Esophagus squamous epithelium (tissue), 5 donors: ENCODE measurements at regions not wholly inside any gene's neighbourhood (a gene's known extent, or its start where the extent isn't known, plus 50 kb on each side); places are given as distances from the start of the nearest gene placed in this dataset.

ENCODE experiments used
- DNase-seq: peaks from one replicate; lab custom pipeline; 2025; lab: John Stamatoyannopoulos, UW
- H3K27ac ChIP-seq, 4 donors: fragments of 200-600 bp; sonication (generic); one replicate each; pipeline ENCODE4 v1.5.1; 2016 to 2019; ENCODE audit warnings: mild to moderate bottlenecking in 1 of 4
- H3K27me3 ChIP-seq, 4 donors: fragments of 200-600 bp; sonication (generic); 1 replicate in 3 of 4; 2 replicates in 1 of 4; pipeline versions ENCODE4 v1.5.1 to v1.6.0; 2017 to 2021; ENCODE audit warnings: antibody characterized with exemption in 1 of 4
- H3K36me3 ChIP-seq, 3 donors: fragments of 200-600 bp; sonication (generic); one replicate each; pipeline ENCODE4 v1.5.1; 2016 to 2019
- H3K4me1 ChIP-seq, 3 donors: fragments of 200-600 bp; sonication (generic); one replicate each; pipeline ENCODE4 v1.5.1; 2017 to 2019
- H3K4me3 ChIP-seq, 4 donors: fragments of 200-600 bp; sonication (generic); 1 replicate in 3 of 4; 2 replicates in 1 of 4; pipeline ENCODE4 v1.5.1; 2016 to 2019; ENCODE audit warnings: mild to moderate bottlenecking in 2 of 4, moderate library complexity in 1 of 4
- H3K9me3 ChIP-seq, 3 donors: fragments of 200-600 bp; sonication (generic); one replicate each; pipeline ENCODE4 v1.5.1; 2016 to 2019
- POLR2A ChIP-seq, 4 donors: fragments of 450-650 bp; IDR thresholded peaks; one replicate each; pipeline ENCODE4 v1.6.1; 2017; ENCODE audit warnings: antibody characterized with exemption in 4 of 4, mild to moderate bottlenecking in 4 of 4, moderate library complexity in 3 of 4
- WGBS, 2 donors: methylation state at CpG; one replicate each; pipeline ENCODE4 v1.1.5; 2018; 5-methylcytosine and 5-hydroxymethylcytosine counted together
- intact Hi-C: fragments of 100-400 bp; cut with DNase I; formaldehyde crosslinking; loops from one replicate; pipeline ENCODE4 v1.15.0; 2022
- TF ChIP-seq, protein P1 (sequence below), 6 experiments: fragments of 450-650 bp in 4 of 6; fragments of 200-600 bp in 2 of 6; sonication (generic) in 2 of 6; IDR thresholded peaks; one replicate each; pipeline ENCODE4 v1.5.1; 2016 to 2019; ENCODE audit warnings: antibody characterized with exemption in 6 of 6, mild to moderate bottlenecking in 4 of 6, moderate library complexity in 4 of 6
- donor health status: DM: yes; HTN: yes; CAD: no.

DNA sequence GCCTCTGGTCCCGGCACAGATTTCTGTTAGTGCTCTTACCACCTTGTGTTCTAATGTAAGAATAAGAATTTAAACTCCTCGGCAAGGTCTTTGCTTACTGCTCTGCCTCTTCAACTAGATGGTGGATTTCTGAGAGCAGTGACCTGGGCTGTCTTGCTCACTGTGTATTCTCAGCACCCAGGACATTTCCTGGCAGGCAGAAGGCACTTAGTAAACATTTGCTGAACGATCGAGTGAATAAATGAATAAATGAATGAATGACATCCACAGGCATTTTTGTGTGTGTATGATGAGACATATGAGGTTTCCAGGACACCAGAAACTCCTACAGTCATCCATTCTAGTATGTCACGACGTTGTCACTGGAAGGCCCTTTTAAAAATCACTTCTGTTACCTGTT lies 143.2 kb downstream of the BOD1 start:
- whole genome bisulfite sequencing, 2 donors = 67 to 77% methylated on average over 6 of the region's 6 CpGs
- H3K27ac ChIP-seq = peak overlapping the region; percentile 59 to 86 (median 82)
- peaks cover 0 to 5% (median 0%) of the 10 kb centered on the region in 4 donors for H3K27me3 ChIP-seq
- H3K4me3 ChIP-seq = no peak overlapping the region
- no peak for DNase-seq
- intact Hi-C loops = no loop called here
- H3K36me3 ChIP-seq = no peaks in the 10 kb centered on the region
- peaks cover 0 to 37% (median 10%) of the 10 kb centered on the region in 3 donors for H3K4me1 ChIP-seq
- TF ChIP-seq, protein P1, sequence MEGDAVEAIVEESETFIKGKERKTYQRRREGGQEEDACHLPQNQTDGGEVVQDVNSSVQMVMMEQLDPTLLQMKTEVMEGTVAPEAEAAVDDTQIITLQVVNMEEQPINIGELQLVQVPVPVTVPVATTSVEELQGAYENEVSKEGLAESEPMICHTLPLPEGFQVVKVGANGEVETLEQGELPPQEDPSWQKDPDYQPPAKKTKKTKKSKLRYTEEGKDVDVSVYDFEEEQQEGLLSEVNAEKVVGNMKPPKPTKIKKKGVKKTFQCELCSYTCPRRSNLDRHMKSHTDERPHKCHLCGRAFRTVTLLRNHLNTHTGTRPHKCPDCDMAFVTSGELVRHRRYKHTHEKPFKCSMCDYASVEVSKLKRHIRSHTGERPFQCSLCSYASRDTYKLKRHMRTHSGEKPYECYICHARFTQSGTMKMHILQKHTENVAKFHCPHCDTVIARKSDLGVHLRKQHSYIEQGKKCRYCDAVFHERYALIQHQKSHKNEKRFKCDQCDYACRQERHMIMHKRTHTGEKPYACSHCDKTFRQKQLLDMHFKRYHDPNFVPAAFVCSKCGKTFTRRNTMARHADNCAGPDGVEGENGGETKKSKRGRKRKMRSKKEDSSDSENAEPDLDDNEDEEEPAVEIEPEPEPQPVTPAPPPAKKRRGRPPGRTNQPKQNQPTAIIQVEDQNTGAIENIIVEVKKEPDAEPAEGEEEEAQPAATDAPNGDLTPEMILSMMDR (IDR thresholded peaks at IDR 0.05) = no peak
- TF ChIP-seq POLR2A (IDR thresholded peaks at IDR 0.05) = no peak
- no peaks in the 10 kb centered on the region for H3K9me3 ChIP-seq

DNA sequence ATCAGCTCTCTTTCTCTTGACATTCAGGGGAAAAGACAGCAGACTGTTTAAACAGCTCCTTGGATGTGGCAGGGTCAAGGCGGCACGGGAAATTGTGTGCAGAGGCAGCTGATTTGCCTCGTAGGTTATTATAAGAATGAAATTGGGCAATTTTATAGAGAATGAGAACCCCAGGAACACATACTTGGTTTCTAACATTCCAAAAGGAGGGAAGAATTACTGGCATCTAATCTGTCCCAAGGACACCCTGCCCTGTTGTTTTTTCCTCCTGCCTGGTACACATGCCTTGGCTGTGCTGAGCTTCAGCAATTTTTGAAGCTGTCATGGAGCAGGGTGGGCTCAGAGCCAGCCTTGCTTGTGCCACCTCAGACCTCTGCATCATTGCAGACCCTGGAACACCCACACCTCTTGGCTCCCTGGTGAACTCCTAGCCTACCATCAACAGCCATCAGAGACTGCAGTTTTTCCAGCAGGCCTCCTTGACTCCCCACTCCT lies 143.6 kb downstream of the BOD1 start:
- Histone ChIP-seq H3K9me3 (no peaks in the 10 kb centered on the region), H3K36me3 (no peaks in the 10 kb centered on the region), H3K4me1 (peaks cover 0 to 32% (median 10%) of the 10 kb centered on the region in 3 donors), H3K27ac (peak overlapping the region; percentile 59 to 86 (median 82)), H3K4me3 (no peak overlapping the region), H3K27me3 (peaks cover 0 to under 1% (median 0%) of the 10 kb centered on the region in 4 donors)
- intact Hi-C loops = no loop called here
- 73 to 76% methylated on average over 3 of the region's 3 CpGs for WGBS, 2 donors
- no peak for DNase-seq
- TF ChIP-seq, protein P1 (IDR thresholded peaks at IDR 0.05) = no peak
- TF ChIP-seq POLR2A (IDR thresholded peaks at IDR 0.05) = no peak

DNA sequence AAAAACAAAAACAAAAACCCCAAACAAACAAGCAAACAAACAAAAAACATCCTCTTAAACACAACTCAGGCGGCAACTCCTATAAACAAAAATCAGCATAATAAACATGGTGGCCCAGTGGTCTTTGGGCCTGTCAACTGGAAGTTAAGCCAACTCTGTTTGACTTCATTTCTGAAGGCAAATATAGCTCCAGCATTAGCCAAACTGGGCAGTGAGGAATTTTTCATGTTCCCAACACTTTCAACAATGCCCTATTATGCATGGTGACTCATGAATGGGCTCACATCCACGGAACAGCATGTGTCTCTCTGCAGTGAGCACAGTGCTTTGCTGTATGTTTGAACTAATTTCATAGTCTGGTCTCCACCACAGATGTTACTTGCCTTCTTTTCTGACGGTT lies 143.9 kb upstream of the STC2 start:
- WGBS, 2 donors = 36 to 39% methylated on average over 3 of the region's 3 CpGs

DNA sequence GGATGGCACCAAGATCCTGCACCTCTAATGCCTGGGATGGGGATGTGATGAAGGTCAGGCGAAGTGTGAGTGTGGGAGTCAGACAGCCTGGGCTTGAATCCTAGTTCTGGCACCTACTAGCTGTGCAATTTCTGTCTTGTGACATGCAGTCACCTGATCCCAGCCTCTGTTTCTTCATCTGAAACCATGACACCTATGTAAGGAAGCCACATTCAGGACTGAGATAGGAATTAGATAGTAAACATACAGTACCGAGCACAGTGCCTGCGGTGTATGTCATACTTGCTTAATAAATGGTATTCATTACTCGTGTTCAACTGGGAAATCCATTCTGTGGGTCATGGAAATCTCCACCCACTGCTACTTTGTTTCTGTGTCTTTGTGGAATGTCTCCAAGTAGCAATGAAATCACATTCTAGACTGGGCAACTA lies 140.6 kb upstream of the STC2 start:
- H3K9me3 ChIP-seq = no peaks in the 10 kb centered on the region
- H3K27ac ChIP-seq = peak overlapping the region in 1 of 4 donors; percentile 51
- no peak for DNase-seq
- TF ChIP-seq POLR2A (IDR thresholded peaks at IDR 0.05) = no peak
- TF ChIP-seq, protein P1 (IDR thresholded peaks at IDR 0.05) = no peak
- no peak overlapping the region for H3K4me3 ChIP-seq
- no peaks in the 10 kb centered on the region for H3K36me3 ChIP-seq
- WGBS, 2 donors = 76 to 77% methylated on average over 3 to 4 of the region's 4 CpGs
- intact Hi-C loops = no loop called here
- peaks cover 0 to 26% (median 10%) of the 10 kb centered on the region in 3 donors for H3K4me1 ChIP-seq
- no peaks in the 10 kb centered on the region for H3K27me3 ChIP-seq

More for the DNA sequence above, 143.9 kb upstream of the STC2 start:
- H3K27ac ChIP-seq = peak overlapping the region; percentile 73 to 86 (median 82)
- intact Hi-C loops = no loop called here
- no peaks in the 10 kb centered on the region for H3K36me3 ChIP-seq
- no peaks in the 10 kb centered on the region for H3K9me3 ChIP-seq
- H3K27me3 ChIP-seq = no peaks in the 10 kb centered on the region
- no peak overlapping the region for H3K4me3 ChIP-seq
- H3K4me1 ChIP-seq = peaks cover 0 to 26% (median 10%) of the 10 kb centered on the region in 3 donors
- DNase-seq = no peak
- TF ChIP-seq, protein P1 (IDR thresholded peaks at IDR 0.05) = no peak
- TF ChIP-seq POLR2A (IDR thresholded peaks at IDR 0.05) = no peak

DNA sequence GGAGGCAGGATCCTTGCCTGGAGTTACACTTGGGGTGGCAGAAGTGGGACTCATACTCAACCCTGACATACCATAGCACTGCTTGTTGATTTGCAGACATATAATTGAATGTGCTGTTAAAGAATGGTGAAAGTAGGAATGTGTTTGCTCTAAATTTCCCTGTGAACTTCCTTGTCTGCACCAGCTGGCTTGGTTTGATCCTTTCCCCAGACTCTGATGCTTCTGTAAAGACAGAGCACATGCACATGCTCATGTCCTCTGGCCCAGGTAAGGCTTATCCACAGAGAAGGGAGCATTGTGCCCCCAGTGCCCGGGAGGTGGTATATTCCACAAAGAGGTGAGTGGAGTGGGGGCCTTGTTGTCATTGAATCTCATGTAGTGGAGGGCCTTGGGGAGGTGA lies 138.0 kb upstream of the STC2 start:
- WGBS, 2 donors = 33 to 100% methylated on average over 1 of the region's 1 CpG
- Histone ChIP-seq H3K27me3 (no peaks in the 10 kb centered on the region), H3K4me1 (no peaks in the 10 kb centered on the region), H3K9me3 (no peaks in the 10 kb centered on the region), H3K4me3 (no peak overlapping the region), H3K27ac (no peak overlapping the region), H3K36me3 (no peaks in the 10 kb centered on the region)
- TF ChIP-seq, protein P1 (IDR thresholded peaks at IDR 0.05) = no peak
- TF ChIP-seq POLR2A (IDR thresholded peaks at IDR 0.05) = no peak
- DNase-seq = no peak
- intact Hi-C loops = no loop called here
